Spleen (tissue), 7 donors: ENCODE measurements at regions not wholly inside any gene's neighbourhood (a gene's known extent, or its start where the extent isn't known, plus 50 kb on each side); places are given as distances from the start of the nearest gene placed in this dataset.

ENCODE experiments used
- POLR2AphosphoS5 ChIP-seq, 3 donors: sonication (generic); formaldehyde crosslinking; IDR thresholded peaks; one replicate each; pipeline ENCODE4 v1.5.1; 2017; ENCODE audit warnings: antibody characterized with exemption in 3 of 3
- TF ChIP-seq, protein P1 (sequence below), 11 experiments: fragments of 200-600 bp in 7 of 11; fragments of 450-650 bp in 4 of 11; sonication (generic) in 4 of 11; IDR thresholded peaks in 8 of 11; conservative IDR thresholded peaks in 3 of 11; 1 replicate in 7 of 11; 2 replicates in 4 of 11; pipeline versions ENCODE4 v1.4.0 to v1.8.0; 2016 to 2021; ENCODE audit warnings: antibody characterized with exemption in 11 of 11, inconsistent platforms in 4 of 11, mild to moderate bottlenecking in 1 of 11
- donor health status: DM: no; HTN: no; CAD: no; lungs with moderate emphysema.
- donor health status: DM: no; HTN: no; CAD: no.
- donor health status: DM: no; HTN: no; CAD: no.

DNA sequence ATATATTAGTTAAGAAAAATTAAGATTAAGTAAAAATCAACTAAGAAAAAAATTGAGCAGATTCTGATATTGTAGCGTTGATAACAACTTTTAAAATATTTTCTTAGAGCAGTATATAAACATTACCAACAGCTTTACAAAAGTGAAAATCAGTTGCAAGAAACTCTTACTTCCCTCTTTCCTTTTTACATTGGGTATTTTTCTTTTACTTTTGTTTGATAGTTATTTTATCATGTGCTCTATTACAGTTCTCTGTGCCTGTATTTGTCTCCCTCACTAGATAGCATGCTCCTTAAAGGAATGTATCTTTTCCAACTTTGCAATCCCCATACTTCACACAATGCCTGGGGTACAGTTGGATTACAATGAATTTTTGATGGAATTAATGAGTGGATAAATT, 87.5 kb upstream of the P3H2 start:
- no peak for TF ChIP-seq POLR2AphosphoS5 (IDR thresholded peaks at IDR 0.05)
- TF ChIP-seq, protein P1, sequence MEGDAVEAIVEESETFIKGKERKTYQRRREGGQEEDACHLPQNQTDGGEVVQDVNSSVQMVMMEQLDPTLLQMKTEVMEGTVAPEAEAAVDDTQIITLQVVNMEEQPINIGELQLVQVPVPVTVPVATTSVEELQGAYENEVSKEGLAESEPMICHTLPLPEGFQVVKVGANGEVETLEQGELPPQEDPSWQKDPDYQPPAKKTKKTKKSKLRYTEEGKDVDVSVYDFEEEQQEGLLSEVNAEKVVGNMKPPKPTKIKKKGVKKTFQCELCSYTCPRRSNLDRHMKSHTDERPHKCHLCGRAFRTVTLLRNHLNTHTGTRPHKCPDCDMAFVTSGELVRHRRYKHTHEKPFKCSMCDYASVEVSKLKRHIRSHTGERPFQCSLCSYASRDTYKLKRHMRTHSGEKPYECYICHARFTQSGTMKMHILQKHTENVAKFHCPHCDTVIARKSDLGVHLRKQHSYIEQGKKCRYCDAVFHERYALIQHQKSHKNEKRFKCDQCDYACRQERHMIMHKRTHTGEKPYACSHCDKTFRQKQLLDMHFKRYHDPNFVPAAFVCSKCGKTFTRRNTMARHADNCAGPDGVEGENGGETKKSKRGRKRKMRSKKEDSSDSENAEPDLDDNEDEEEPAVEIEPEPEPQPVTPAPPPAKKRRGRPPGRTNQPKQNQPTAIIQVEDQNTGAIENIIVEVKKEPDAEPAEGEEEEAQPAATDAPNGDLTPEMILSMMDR (IDR thresholded peaks at IDR 0.05 in 8 of 11, conservative IDR thresholded peaks at IDR 0.05 in 3 of 11), result no peak
